ENCODE measurements at regions not wholly inside any gene's neighbourhood (a gene's known extent, or its start where the extent isn't known, plus 50 kb on each side); places are given as distances from the start of the nearest gene placed in this dataset.

DNA sequence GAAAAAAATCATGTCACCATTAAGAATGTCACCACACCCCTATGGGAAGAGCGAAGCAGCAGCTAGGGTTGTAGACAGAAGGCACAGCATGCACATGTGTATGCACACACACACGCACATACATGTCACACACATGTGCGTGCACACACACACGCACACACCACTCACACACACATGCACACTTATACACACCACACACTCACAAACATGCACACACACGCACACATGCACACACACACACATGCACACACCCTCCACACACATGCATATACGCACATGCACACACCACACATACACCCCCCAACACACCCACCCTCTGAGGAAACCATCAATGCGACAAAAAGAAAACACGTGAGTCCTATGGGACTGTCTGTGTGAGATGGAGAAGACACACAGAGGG is 205.4 kb downstream of the ENGASE start:
- no peak for DNase-seq (ENCODE audit: low spot score)

DNA sequence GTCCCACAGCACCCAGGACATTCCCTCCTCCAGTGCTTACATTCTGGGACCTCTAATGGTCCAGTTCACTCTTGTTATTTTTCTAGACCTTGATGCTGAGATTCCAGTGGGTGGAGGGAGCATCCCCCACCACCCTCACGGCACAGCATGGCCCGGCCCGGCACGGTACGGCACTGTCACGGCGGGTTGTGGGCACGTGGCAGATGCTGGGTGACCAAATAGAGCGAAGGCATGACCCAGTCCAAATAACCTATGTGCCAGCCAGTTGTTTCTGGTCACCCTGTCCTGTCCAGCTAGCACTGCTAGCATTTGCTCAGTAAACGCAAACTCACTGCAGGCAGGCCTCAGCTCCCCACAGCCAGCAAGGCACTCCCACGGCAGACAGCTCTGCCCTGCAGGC is 204.7 kb downstream of the ENGASE start:
- DNase-seq (ENCODE audit: low spot score): no peak

DNA sequence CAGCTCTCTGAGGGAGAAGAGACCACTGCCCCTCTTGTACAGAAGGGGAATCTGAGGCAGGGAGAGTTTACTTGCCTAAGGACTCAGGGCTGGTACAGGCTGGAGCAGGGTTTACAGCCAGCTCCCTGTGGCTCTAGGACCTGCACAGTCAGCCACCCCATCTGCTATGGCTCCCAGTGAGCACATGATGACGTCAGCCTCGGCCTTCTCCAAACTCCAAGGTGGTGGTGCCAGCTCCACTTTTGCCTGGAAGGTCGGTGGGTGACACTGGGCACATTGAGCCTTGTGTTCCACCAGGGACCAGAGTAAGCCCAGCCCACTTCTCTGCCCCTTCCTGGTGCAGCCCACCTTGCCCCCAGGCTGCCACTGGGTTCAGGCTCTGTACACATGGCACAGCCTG is 202.2 kb downstream of the ENGASE start:
- DNase-seq (ENCODE audit: low spot score): no peak

DNA sequence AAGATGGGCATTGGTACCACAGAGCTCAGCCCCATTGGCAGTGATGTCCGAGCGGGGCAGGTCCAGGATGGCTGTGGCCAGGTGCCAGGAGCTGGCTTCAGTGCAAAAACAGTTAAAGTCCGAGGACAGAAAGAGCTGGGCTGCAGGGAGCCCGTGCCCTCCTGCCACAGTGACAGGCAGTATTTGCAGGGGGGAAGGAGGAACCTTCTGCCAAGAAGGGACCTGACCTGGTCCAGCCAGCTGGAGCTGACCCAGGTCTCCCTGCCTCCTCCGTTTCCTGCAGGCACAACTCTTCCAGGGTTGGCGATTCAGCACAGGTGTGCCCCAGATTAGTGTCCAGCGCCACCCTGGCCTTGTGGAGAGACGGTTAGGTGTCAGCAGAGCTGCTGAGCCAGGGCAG is 199.0 kb downstream of the ENGASE start:
- no peak for DNase-seq (ENCODE audit: low spot score)

DNA sequence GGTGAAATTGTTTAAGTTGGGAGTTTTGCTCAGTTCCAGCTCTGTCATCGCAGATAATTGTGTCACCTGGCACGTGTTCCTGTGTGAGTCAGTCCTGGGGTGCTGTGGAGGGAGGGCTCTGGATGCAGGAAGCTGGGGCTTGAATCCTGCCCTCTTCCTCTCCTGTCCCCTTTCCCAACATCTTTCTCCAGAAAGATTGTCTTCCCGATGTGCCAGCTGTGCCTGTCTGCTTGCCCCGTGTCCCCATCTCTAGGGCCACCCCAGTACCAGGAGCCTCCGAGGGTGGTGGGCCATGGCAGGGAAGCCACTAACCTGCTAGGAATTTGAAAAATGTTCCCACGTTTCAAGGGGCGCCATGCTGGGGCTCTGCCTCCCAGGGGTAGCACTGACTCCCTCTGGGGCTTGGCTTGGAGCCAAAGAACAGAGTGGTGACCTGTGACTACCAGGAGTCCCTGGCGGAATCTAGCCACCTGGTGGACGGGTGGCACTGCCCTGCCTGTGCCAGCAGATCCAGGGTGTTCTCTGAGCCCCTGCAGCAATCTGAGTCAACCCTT is 198.1 kb downstream of the ENGASE start:
- DNase-seq (ENCODE audit: low spot score): peak; percentile 23

DNA sequence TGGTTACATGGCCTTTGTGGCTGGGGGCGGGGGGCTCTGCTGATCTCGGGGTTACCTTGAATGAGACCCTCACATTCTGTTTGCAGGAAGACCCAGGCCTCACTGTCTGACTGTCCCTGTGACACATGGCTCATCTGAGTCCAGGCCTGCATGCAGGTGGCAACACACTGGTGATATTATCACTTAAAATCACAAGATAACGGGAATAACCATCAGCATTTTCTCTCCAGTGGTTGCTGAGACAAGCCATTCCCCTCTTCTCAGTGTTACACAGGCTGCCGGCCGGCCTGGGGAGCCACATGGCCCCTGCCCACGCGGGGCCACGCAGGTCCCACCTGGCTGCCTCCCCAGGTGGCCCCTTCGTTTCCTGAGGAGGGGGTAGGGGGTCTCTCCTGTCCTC is 197.6 kb downstream of the ENGASE start:
- no peak for DNase-seq (ENCODE audit: low spot score)

DNA sequence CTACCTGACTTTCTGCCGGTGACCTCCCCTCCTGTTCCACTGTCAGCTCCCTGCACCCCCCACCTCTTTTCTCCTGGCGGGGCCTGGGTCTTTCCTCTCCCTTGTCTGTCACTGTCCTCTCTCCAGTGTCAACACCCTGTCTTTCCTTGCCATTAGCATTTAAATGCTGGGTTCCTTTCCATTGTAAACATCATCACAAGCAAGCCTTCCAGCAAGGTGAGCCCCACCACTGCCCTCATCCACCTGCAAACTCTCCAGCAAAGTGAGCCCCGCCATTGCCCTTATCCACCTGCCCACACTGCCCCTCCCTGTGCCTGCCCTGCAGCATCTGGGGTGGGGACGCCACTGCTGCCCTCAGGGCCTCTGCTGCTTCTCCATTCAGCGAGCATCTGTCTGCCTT is 195.0 kb downstream of the ENGASE start:
- DNase-seq (ENCODE audit: low spot score): no peak

DNA sequence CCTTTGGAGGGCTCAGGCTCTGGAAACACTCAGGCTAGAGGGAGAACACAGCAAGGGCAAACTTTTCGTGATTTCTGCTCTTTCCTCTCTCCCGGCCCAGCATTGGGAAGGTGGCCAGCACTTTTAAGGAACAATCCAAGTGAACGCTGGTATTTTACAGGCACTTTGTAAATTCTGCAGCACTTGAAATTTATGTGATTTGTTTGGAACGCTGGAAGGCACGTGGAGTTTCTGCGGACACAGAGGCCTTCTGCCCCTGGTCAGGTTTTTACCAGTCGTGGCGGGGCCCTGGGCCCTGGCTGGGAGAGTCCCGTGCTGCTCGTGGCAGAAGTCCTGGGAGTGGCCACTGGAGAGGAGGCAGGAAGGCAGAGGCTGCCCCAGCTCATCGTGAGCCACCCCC is 188.6 kb downstream of the ENGASE start:
- DNase-seq (ENCODE audit: low spot score): no peak

DNA sequence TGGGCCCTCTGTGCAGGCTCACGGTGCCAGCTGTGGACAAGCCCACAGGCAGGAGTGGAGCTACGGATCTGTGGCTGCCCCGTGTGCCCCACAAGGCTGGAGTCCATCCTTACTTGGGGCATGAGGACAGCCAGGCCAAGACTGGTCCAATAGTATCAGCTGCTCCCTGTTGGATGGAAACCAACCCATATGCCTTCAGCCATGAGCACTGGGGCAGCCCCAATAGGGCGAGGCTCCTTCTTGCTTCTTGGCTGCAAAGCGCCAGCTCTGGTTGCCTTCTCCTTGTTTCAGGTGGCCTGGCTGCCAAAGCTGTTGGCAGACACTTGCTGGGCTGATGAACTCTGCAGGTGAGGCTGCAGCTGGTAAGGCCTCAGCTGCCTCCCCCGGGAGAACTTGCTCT is 188.0 kb downstream of the ENGASE start:
- no peak for DNase-seq (ENCODE audit: low spot score)

DNA sequence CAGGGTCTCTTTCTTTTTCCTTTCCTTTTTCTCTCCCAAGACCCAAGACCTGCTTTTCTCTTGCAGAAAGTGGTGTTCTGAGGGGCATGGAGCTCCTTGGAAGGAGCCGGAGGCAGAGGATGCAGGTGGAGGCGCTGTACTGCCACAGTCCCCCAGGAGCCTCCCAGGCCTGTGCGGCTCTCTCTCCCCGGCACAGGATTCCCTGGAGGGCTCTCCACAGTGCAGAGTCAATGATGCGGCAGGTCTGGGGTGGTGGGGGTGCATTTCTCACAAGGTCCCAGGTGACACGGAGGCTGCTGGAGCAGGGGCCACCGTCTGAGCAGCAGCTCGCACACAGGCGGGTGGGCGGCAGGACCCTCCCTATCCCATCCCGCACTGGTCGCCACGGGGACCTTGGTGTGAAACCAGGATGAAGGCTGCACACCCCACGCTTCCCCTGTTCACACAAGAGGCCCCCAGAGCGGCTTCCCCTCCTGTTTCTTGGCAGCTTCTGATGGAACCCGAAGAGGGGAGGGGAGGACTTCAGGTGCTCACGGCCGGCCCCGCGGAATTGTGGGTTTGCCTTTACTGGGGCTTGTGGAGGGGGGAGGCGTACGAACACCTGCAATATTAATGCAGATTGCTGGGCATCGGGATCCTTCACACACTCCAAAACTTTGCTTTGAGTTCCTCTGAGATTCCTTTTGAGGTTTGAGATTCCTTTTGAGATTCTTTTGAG is 186.9 kb downstream of the ENGASE start:
- DNase-seq (ENCODE audit: low spot score): no peak

DNA sequence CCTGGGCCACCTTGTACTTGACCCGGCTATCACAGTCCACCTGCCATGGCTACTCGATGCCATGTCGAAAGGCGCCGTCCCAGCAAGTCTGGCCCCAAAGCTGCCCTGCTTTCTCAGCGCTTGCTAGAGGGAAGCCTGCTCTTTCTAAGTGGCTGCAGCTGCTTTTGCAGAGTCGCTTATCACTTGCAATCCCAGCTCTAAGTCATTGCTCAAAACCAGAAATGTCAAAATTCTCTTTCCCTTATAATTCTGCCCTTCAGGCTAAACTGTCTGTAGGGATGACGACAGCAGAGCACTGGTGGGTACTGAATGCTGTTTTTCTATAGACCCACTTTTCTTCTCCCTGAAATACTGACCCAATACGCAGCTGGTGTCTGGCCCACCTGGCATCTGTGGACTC is 184.2 kb downstream of the ENGASE start:
- DNase-seq (ENCODE audit: low spot score): no peak

DNA sequence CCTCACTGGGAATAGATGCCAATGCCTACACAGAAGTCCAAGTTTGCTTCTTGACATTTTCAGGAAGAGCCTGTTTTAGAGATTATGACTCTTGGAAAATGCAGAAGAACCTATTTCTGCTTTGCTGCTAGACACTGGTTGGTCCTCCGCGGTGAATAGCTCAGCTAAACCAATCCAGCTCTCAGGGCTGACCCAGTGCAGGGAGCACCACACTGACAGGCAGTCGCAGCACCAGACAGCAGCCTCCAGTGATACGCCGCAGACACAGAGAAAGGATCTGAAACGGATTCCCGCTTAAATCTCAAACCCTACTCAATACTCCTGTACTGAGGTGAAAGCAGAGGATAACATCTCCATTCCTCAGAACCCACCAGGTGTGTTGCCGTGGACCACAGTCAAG is 183.4 kb downstream of the ENGASE start:
- no peak for DNase-seq (ENCODE audit: low spot score)

DNA sequence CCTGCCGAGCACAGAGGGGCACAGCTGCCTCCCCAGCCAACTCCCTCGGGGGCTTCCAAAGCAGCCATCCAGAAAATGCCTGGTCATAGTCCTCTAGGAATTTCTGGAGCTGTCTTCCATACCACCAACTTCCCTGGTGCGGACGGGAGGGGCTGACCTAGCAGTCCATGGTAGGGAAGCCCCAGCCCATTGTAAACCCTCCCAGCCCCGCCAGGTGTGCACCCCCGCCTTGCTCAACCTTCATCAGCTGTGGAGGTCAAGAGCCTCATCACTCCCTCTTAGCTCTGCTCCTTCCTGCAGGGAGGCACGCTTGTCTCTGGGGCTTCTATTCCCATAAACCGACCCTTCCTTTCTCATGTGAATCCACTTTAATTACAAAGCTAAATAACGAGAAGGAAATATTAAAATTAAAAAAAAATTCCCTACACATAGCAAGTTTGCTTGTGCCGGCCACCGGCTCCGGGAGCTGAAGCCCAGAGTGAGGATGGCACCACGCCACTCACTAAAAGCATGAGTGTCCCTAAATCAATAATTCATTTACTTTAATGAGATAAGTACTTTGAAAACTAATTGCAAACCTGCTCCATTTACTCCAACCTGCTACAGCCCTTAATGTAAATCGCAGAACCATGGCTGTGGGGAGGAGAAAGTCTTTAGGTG is 181.4 kb downstream of the ENGASE start:
- no peak for DNase-seq (ENCODE audit: low spot score)

DNA sequence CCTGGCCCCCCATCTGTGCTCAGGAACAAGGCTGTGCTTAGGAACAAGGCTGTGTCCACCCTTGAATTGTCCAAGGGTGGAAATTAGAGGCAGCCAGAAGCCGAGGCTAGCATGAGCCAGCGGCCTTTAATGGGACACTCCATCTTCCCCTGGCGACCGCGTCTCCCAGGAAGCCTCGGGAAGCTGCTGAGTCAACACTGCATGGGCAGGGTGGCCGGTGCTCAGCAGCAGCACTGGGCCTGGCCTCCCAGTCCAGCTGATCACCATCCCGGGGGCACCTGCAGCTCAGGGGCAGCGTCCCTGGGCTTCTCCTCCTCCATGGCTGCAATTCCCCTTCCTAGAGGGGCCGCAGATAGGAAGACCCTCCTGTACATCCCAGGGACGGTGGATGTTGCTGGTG is 180.8 kb downstream of the ENGASE start:
- DNase-seq (ENCODE audit: low spot score): no peak

DNA sequence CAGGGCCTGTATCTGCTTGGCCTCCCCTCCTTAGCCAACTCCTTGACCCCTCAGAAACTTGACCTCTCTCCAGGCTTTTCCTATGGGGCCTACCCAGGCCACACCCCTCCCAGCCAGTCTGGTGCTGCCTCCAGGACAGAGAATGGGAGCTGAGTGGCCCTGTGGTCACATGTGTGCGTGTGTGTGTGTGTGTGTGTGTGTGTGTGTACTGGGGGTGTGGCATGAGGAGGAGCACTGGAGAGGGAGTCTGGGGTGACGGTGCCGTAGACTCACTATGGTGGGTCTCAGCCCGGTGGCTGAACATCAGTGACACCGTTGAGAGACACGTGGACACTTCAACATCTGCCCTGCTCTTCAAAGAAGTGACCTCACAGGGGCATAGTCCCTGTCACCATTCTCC is 180.4 kb downstream of the ENGASE start:
- DNase-seq (ENCODE audit: low spot score): no peak

DNA sequence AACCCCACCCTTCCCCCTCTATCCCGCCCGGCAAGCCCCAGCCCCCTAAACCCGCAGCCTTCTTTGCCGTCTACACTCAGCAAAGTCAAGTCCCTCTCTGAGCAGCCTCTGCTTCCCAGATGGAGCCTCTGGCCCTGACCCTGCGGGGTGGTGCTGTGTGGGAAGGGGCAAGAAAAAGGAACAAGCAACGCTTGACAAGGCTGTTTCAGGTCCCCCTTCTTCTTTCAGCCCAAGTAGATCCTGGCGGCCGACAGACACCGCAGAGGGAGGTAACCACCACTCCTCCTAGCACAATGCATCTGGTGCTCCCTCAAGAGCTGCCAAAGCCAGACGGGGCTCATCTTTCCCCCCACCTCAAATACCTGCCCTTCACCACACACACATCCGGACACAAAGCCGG is 178.3 kb downstream of the ENGASE start:
- no peak for DNase-seq (ENCODE audit: low spot score)

DNA sequence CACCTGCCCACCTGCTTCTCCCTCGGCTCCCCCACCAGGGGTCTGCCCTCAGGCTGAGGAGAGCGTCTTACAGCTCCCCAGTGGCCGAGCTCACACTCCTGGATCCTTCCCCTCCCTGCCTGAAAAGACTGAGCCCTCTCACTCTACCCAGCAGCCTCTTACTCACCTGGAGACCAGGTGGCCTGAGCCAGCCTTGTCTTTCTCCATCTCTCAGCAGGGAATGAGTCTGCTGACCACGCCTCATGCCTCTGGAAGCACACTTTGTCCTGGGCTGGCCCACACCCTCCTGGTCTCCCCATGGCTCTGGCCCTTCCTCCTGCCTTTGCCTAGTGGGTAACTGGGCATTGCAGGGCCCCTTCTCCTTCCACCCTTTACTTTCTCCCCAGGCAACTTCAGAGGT is 177.2 kb downstream of the ENGASE start:
- DNase-seq (ENCODE audit: low spot score): no peak

DNA sequence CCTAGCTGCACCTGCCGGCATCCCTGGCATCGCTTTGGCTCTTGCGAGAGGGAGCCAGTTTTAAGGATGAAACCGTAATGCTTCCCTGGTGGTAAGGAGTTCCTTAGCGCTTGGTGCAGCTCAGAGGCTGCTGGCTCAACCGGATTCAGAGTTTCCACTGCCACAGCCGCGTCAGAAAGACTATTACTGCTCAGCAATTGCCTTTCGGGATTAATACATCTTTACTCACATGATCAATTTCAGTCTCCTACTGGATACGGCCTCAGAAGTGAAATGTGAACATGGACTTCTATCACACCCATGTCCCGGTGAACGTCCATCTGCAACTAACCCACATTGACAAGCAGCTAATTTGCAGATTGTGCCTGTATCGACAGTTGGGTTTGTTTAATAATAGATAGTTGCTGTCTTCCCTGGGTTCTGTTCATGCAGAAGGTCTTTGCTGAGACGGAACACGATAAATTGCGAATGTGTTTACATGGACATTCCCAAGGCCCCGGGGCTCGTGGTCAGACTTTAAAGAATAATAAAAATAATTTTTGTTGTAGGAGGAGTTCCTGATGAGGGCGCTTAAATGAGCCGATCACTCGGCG is 175.4 kb downstream of the ENGASE start:
- DNase-seq (ENCODE audit: low spot score): no peak

DNA sequence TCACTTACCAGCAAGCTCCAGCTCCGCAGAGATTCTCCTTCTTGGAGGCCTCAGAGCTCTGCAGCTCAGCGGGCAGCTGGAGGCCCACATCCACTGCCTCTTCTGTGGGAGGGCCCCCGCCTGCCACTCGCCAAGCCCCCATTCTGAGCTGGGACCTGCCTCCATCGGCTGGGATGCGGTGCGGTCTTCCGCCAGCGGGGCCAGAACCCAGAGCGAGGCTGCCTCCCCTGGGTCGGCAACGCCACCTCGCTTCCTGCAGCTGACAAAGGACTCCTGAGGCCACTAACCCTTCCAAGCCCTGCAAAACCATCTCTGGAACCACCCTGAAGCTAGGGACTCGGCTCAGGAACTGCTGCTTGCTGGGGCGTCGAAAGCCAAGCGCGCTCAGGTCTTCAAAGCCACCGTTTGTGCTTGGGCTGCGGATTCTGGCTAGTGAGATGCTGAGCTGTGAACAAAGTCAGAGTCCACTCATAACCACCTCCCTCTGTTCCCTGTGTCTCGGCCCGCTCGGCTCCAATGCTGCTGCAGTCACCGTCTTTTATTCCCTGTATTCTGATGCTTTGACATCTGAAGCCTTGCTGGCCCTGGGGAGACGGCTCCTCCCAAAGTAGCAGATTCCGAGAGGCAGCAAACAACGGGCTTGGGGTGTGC is 174.3 kb downstream of the ENGASE start:
- DNase-seq (ENCODE audit: low spot score): no peak

DNA sequence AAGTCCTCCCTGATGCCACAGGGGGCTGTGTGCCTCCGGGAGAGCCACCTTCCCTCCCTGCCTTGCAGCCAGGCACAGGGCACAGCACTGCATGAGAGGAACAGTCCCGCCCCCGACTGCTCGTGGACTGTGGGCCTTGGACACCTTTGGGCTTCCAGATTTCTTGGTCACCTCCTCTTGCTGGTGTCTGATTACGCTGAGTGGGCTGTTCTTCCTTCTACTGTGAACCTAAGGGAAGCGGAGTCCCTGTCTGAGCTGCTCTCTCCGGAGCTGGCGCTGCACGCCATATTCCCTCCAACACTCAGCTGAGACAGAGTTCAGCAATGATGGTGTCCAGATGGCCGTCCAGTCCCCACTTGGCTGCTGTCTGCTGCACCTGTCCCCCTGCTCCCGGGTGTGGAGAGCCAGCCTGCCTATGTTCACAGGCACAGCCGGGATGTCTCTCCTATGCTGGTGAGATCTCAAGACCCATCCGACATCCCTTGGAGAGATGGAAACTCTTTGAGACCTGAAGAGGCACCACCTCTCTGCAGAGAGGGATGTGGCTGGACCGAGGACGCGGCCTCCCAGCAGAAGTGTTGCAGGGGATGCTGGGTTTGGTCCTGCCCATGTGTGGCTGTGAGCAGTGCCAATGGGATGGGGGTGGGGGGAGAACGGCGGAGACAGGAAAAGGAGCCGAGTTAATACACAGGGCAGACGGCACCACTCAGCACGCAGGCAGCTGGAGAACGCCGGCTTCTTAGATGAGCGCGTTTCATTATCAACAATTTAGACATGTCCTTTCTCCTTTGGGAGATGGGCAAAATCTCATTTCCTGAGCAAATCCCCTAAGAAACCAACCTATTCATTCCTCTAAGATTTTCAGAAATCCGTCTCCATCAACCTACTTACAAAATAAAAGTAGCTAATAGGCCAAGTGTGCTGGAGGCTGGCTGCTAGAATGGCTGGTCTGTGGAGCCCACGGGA is 171.9 kb downstream of the ENGASE start:
- DNase-seq (ENCODE audit: low spot score): no peak

DNA sequence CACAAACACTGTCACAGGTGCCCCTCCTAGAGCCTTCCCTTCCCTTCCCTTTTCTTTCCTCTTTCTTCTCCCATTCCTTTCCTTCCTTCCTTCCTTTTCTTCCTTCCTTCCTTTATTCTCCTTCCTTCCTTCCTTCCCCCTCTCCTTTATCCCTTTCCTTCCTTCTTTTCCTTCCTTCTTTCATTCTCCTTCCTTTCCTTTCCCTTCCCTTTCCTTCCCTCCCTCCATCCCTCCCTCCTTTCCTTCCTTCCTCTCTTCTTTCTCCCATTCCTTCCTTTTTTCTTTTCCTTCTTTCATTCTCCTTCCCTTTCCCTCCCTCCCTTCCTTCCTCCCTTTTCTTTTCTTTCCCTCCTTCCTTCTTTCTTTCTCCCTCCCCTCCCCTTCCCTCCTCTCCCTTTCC is 170.0 kb downstream of the ENGASE start:
- DNase-seq (ENCODE audit: low spot score): no peak

DNA sequence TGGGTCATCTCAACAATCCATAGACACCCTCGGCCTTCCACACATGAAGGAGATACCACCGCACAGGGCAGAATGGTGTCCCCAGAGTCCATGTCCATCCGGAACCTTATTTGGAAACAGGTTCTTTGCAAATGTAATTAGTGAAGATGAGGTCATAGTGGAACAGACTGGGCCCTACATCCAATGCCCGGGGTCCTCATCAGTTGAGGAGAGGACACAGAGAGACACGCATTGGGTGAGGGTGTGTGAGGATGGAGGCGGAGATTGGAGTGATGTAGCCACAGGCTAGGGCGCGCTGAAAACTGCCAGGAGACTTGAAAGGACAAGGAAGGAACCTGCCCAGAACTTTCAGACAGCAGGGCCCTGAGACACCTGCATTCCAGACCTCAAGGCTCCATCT is 169.4 kb downstream of the ENGASE start:
- no peak for DNase-seq (ENCODE audit: low spot score)
